Upper lobe of left lung (tissue), 4 donors: ENCODE measurements at regions not wholly inside any gene's neighbourhood (a gene's known extent, or its start where the extent isn't known, plus 50 kb on each side); places are given as distances from the start of the nearest gene placed in this dataset.

Experiments used
- EP300 ChIP-seq, 4 donors: sonication (generic); formaldehyde crosslinking; IDR thresholded peaks; one replicate each; pipeline ENCODE4 v1.5.1; 2017; ENCODE audit warnings: antibody characterized with exemption in 4 of 4, control low read depth in 2 of 4
- POLR2A ChIP-seq, 4 donors: fragments of 450-650 bp; IDR thresholded peaks; one replicate each; pipeline ENCODE4 v1.5.1; 2016 to 2017; ENCODE audit warnings: antibody characterized with exemption in 4 of 4, mild to moderate bottlenecking in 2 of 4
- POLR2AphosphoS5 ChIP-seq, 2 donors: sonication (generic); formaldehyde crosslinking; IDR thresholded peaks; one replicate each; pipeline ENCODE4 v1.5.1; 2017; ENCODE audit warnings: antibody characterized with exemption in 2 of 2
- TF ChIP-seq, protein P1 (sequence below), 6 experiments: fragments of 450-650 bp in 4 of 6; fragments of 200-600 bp in 2 of 6; sonication (generic) in 2 of 6; IDR thresholded peaks; one replicate each; pipeline ENCODE4 v1.5.1; 2016 to 2019; ENCODE audit warnings: antibody characterized with exemption in 6 of 6

- TF ChIP-seq, protein P1, sequence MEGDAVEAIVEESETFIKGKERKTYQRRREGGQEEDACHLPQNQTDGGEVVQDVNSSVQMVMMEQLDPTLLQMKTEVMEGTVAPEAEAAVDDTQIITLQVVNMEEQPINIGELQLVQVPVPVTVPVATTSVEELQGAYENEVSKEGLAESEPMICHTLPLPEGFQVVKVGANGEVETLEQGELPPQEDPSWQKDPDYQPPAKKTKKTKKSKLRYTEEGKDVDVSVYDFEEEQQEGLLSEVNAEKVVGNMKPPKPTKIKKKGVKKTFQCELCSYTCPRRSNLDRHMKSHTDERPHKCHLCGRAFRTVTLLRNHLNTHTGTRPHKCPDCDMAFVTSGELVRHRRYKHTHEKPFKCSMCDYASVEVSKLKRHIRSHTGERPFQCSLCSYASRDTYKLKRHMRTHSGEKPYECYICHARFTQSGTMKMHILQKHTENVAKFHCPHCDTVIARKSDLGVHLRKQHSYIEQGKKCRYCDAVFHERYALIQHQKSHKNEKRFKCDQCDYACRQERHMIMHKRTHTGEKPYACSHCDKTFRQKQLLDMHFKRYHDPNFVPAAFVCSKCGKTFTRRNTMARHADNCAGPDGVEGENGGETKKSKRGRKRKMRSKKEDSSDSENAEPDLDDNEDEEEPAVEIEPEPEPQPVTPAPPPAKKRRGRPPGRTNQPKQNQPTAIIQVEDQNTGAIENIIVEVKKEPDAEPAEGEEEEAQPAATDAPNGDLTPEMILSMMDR (IDR thresholded peaks at IDR 0.05): no peak
- TF ChIP-seq POLR2A (IDR thresholded peaks at IDR 0.05): no peak
- TF ChIP-seq POLR2AphosphoS5 (IDR thresholded peaks at IDR 0.05): no peak
- no peak for TF ChIP-seq EP300 (IDR thresholded peaks at IDR 0.05)
These were observed 77.4 kb upstream of the LHFPL2 start for GRCh38 chr5:78726003-78726402.
